Right kidney (tissue), 1 donor: ENCODE measurements at regions not wholly inside any gene's neighbourhood (a gene's known extent, or its start where the extent isn't known, plus 50 kb on each side); places are given as distances from the start of the nearest gene placed in this dataset.
A peak's percentile ranks its signal among the peaks of the same experiment; 100 is the strongest.

Experiments used
- DNase-seq: peaks from one replicate; pipeline ENCODE4 v3.0.0-alpha.2; 2016

DNA sequence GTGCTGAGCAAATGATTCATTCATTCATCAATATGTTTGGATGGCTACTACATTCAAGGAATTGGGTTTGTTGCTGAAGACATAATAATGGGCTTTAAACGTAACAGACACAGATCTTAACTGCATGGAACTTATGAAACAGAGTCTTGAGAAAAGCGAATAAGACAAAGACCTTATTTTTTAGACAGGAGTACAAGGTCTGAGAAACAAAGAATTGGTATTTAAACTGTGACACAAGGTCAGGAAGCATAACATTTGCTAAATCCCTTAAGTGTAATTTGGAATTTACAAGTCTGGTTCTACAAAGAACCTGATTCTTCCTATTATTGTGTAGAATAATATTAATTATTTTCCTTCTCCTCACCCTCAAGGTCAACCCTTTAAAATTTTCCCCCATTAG, 565.4 kb upstream of the RGS18 start:
- no peak for DNase-seq

DNA sequence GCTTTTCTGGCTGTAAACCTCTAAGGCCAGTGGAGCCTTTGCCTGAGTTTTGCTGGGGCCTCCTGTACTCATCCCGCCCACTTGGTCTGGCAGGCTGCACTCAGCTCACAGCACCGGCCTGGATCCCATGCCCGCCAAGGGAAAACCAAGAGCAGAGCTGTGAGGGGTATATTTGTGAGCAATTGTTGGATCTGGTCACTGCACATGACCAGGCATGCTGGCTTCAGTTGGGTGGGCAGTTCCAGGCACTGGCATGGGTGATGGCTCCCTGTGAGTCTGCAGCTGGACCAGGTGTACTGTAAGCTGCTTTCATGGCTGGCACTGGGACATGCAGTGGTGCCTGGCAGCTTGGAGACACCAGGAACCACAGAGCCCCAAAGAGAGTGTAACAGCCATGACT, 563.1 kb upstream of the RGS18 start:
- no peak for DNase-seq

GRCh38 chr1:191608367-191608766, 549.9 kb upstream of the RGS18 start:
- DNase-seq = no peak

DNA sequence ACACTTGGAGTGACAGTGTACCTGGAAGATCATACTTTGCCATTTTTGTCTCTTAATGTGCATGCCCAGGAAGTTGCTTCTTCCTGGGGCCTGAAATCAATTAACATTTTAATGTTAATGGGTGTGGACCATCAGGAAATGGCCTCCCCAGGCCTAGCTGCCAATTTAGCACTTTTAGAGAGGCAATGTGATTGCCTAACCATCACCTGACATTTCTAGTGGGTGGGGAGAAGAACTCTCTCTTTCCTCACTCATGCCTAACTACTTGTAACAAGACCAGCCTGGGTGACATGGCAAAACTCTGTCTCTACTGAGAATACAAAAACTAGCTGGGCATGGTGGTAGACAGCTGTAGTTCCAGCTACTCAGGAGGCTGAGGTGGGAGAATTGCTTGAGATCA, 549.0 kb upstream of the RGS18 start:
- no peak for DNase-seq

DNA sequence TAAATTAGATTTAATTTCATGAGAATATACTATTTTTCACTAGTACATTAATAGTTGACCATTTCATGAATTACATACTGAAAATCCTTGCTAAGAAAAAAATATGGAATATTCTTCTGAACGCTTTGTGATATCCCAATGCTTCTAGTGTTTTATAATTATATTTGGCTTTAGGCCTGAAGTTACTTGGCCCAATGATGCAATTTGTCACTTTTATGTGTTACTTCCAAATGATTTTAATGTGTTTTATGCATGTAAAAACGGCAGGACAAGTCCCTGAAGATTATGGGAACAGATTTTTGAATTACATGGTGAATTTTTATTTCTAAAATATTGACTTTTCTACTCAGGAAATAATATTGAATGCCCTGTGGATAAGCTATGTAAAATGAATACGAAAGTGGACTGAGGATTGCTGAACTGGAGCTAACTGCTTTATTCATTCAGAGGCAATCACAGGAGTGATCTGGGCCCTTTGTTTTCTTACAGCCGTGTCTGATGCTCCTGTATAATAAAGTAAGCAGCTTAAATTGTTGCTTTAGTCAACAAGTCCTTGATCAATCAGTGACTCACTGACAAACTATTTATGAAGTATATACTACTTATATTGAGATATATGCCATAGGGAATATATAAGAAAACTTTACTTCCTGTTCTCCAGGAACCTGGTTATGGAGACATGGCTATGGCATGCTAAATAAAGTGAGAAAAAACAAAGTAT, 543.0 kb upstream of the RGS18 start:
- no peak for DNase-seq

GRCh38 chr1:191618181-191618580, 540.1 kb upstream of the RGS18 start:
- no peak for DNase-seq

DNA sequence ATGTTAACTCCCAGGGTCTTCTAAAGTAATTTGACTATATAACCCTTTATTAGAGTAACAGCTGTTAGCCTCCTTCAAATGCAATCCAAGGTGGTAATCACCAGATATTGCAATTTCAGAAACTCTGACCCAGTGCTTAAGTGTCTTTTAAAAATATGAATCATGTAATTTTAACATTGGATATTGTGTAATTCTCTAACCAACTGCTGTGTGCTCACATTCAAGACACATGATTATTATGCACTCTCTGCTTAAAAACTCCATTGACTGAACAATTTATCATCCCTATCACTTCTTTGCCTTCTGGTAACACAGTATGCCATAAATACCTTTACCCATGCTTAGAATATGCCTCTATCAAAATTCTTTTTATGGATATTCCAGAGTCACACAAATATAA, 537.4 kb upstream of the RGS18 start:
- DNase-seq = no peak

GRCh38 chr1:191624044-191624443, 534.2 kb upstream of the RGS18 start:
- no peak for DNase-seq

GRCh38 chr1:191629836-191630235, 528.4 kb upstream of the RGS18 start:
- no peak for DNase-seq

GRCh38 chr1:191634801-191635508, 523.3 kb upstream of the RGS18 start:
- no peak for DNase-seq

DNA sequence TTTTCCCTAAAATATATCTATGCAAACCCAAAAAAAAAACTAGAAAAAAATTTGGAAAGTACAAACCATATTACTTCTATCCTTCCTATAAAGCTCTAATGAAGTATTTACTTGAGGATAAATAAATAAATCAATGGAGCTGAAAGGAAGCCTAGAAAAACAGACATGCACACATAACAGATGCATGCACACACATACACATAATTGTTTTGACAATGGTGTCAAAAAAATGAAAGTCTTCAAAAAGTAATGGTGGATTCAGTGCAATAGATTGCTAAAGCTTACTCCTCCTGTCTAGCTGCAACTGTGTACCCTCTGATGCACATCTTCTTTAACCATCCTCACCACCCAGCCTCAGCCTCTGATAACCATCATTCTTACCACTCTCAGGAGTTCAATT, 521.9 kb upstream of the RGS18 start:
- no peak for DNase-seq

DNA sequence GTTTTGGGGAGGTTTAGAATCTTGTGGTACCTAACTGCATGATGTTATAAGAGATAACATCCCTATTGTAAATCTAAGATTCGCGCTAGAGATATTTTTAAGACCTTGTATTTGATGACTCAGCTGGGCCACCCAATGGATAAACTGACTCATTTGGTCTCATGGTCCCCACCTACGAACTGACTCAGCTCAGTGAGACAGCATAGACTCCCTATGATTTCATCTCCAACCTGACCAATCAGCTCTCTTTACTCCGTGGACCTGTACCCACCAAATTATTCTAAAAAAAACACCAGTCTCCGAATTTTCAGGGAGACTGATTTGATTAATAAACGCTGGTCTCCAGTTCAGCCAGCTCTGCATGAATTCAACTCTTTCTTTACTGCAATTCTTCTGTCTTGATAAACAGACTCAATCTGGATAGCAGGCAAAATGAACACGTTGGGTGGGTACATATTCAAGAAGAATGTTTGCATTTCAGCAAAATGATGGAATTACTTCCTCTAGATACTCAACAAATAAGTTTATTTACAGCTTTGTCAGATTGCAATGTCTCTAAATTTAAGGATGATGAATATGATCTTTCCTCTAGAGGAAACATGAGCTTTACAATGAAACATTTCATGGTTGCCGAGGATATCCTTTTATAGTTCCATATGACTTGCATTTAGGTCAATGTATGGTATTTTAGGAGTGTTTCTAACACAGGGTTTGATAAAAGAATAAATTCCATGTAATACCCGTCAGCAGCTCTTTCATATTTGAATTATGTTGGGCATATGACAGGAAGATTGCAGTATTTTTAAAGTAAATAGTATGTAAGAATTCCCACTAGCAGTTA, 516.6 kb upstream of the RGS18 start:
- DNase-seq = no peak

GRCh38 chr1:191643060-191643459, 515.2 kb upstream of the RGS18 start:
- no peak for DNase-seq

DNA sequence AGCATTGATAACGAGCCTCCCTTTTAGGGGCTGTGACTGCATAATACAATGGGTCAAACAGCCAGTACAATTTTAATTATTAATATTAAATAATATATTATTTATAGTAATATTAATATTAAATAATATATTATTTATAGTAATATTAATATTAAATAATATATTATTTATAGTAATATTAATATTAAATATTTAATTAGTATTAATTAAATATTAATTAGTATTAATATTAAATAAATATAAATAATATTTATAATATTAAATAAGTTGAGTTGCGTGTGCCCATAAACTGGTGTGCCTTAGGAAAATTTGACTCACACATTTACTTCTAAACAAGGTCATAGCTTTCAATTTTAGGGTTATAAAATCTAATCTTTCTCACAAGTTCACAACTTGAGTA, 509.3 kb upstream of the RGS18 start:
- DNase-seq = no peak

GRCh38 chr1:191662051-191662450, 496.2 kb upstream of the RGS18 start:
- DNase-seq = no peak

DNA sequence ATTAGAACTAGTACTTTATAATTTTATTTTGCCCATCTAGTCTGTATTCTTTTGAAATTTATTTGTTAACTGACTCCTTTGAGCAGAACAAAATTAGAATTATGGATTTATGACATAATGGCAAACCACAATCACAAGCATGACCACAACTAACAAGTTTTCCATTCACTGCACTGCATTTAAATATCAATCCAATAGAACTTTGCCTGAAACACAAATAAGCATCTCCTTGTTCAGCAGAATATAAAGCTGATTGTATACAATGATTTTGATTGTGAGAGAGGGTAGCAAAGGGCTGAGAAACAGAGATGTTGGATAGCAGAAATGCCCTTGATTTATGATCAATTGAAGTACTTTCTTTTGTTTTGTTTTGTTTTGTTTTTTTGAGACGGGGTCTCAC, 495.5 kb upstream of the RGS18 start:
- DNase-seq = no peak

- DNase-seq = no peak
These were observed 489.7 kb upstream of the RGS18 start for GRCh38 chr1:191668525-191668924.

DNA sequence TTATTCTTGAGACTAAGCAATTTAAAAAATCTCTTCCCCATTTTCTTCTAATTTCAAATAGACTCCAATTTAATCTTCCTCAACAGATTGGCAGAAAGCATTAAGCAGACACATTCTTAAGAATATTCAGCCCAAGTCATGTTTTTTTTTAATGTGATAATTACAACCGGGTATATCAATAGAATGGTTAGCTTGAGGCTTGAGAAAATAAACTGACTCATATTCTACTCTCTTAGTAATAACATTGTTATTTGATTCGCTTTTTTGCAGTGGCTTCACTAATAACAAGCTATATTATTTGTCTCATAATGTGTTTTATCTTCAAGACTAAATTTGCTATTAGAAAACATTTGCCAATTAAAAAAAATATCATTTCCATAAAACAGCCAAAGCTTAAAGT, 488.6 kb upstream of the RGS18 start:
- DNase-seq = no peak

DNA sequence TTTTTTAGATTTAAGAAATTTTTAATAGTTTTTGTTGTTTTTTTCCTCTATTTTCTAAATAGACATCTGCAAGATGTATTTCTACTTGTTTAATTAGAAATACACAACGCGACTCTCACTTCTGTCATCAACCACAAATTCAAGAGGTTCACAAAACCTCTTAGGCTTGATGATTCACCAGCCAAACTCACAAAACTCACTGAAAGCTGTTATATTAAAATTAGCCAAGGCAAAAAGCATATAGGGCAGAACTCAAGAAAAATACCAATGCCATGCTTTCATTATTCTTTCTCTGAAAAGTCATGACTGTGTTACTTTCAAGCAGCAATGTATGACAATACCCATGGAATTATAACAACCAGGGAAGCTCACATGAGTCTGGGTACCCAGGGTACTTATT, 487.0 kb upstream of the RGS18 start:
- no peak for DNase-seq

GRCh38 chr1:191674626-191675179, 483.6 kb upstream of the RGS18 start:
- peak; percentile 16 for DNase-seq

DNA sequence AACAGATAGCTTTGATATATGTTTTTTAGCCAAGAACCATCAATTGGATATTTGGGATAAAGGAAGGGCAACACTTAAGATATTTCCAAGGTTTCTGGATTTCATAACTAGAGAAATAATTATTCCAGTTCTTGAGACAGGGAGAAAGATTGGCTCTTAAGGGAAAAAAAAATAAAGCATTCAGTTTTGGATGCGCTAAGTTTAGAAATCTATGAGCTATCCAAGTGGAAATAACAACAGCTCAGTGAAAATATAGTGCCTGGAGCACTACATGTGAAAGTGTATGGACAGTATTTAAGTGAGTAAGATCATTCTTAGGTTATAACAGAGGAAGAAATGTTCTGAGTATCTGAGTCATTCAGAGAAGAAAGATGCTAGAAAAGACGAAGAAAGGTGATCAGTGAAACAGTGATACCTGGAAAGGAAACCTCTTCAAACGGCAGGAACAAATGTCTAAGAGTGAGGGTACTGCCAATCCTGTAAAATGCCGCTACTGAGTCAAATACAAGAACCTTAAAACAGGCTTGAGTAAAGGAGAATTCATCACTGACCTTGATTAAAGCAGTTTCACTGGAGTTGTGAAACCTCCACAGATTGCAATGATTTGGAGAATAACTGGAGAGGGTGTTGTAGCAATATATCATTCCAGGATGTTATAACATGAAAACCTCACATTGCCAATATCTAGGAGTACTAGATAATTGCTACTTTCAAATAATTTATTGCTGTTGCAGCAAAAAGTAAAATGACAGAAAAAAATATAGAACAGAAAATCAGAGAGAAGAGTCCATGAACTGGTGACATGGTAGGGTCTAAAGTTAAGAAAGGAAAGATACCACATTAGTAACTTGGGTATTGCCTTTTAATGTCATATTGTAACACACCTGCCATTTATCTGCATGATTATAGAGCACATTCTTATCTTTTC, 482.1 kb upstream of the RGS18 start:
- no peak for DNase-seq

- DNase-seq = no peak
These were observed 472.6 kb upstream of the RGS18 start for GRCh38 chr1:191685669-191686068.
